ENCODE measurements at regions not wholly inside any gene's neighbourhood (a gene's known extent, or its start where the extent isn't known, plus 50 kb on each side); places are given as distances from the start of the nearest gene placed in this dataset.

DNA sequence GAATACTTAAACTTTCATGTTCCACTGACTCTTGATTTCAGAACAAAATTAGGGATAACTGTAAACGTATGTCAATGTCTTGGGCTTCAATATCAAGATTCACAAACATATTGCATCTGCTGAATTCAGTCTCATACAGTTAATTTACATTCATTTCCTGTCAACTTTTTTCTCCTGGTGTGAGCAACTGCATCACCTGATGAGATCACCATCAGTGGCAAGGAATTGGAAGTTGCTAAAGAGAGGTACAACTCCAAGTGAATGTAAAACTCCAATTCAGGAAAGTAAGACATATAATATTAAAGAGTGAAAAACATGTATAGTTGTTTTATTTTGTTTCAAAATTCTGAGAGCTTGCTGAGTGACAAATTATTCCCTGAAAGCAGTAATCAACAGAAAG lies 1336.2 kb upstream of the C9orf72 start:
- TF ChIP-seq POLR2A (IDR thresholded peaks at IDR 0.05; ENCODE audit: low read length) = no peak
- TF ChIP-seq GATA1 (IDR thresholded peaks at IDR 0.05; ENCODE audit: low read depth, low read length) = no peak

Measured in erythroblast (primary cell).